ENCODE measurements at regions not wholly inside any gene's neighbourhood (a gene's known extent, or its start where the extent isn't known, plus 50 kb on each side); places are given as distances from the start of the nearest gene placed in this dataset.
"Not testable (repeated sequence)": the region's sequence is repeated elsewhere in the genome, so short reads cannot be mapped to it uniquely, and the experiment has no call there.

GRCh38 chr1:234763910-234764309 is 153.9 kb upstream of the IRF2BP2 start:
- FAIRE-seq (no peak), DNase-seq (ENCODE audit: low read depth, low spot score) (no peak)
- Histone ChIP-seq H3K9ac (ENCODE audit: control insufficient read depth, extremely low read depth, insufficient read depth, low read length) (no peak overlapping the region), H3K27me3 (ENCODE audit: control insufficient read depth, extremely low read depth, insufficient read depth, low read length) (no peaks in the 10 kb centered on the region), H3K9me1 (ENCODE audit: control insufficient read depth, extremely low read depth, insufficient read depth, low read length) (no peaks in the 10 kb centered on the region), H3K4me3 (ENCODE audit: control insufficient read depth in 2 of 3, extremely low read depth in 1 of 3, insufficient read depth in 2 of 3, low read depth in 1 of 3, low read length in 3 of 3) (no peak overlapping the region), H2AFZ (ENCODE audit: control insufficient read depth, low read length) (no peak overlapping the region), H3K9me3 (ENCODE audit: control insufficient read depth, low read depth, low read length) (no peaks in the 10 kb centered on the region), H3K79me2 (ENCODE audit: control insufficient read depth, insufficient read depth, low read length) (no peaks in the 10 kb centered on the region), H4K20me1 (ENCODE audit: control insufficient read depth, extremely low read depth, insufficient read depth, low read length) (no peaks in the 10 kb centered on the region), H3K36me3 (ENCODE audit: control insufficient read depth in 2 of 2, extremely low read depth in 1 of 2, insufficient read depth in 2 of 2, low read length in 2 of 2) (no peaks in the 10 kb centered on the region), H3K4me2 (ENCODE audit: control insufficient read depth, extremely low read depth, insufficient read depth, low read depth, low read length) (no peak overlapping the region), H3K4me1 (ENCODE audit: control insufficient read depth, extremely low read depth, insufficient read depth, low read length) (no peaks in the 10 kb centered on the region), H3K27ac (ENCODE audit: control insufficient read depth, insufficient read depth, low read length) (no peak overlapping the region)
- dilution Hi-C loops (cut with MboI; ENCODE audit: extremely low pct_ligation_motif_present, low sequenced_read_pairs) = no loop called here
- TF ChIP-seq, protein P1, sequence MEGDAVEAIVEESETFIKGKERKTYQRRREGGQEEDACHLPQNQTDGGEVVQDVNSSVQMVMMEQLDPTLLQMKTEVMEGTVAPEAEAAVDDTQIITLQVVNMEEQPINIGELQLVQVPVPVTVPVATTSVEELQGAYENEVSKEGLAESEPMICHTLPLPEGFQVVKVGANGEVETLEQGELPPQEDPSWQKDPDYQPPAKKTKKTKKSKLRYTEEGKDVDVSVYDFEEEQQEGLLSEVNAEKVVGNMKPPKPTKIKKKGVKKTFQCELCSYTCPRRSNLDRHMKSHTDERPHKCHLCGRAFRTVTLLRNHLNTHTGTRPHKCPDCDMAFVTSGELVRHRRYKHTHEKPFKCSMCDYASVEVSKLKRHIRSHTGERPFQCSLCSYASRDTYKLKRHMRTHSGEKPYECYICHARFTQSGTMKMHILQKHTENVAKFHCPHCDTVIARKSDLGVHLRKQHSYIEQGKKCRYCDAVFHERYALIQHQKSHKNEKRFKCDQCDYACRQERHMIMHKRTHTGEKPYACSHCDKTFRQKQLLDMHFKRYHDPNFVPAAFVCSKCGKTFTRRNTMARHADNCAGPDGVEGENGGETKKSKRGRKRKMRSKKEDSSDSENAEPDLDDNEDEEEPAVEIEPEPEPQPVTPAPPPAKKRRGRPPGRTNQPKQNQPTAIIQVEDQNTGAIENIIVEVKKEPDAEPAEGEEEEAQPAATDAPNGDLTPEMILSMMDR (optimal IDR thresholded peaks at IDR 0.05 in 1 of 3, IDR thresholded peaks at IDR 0.05 in 1 of 3, conservative IDR thresholded peaks at IDR 0.05 in 1 of 3; ENCODE audit: extremely low read depth in 1 of 3, insufficient read depth in 2 of 3, low read length in 3 of 3) = no peak
- TF ChIP-seq EZH2 (IDR thresholded peaks at IDR 0.05; ENCODE audit: low read length) = no peak

DNA sequence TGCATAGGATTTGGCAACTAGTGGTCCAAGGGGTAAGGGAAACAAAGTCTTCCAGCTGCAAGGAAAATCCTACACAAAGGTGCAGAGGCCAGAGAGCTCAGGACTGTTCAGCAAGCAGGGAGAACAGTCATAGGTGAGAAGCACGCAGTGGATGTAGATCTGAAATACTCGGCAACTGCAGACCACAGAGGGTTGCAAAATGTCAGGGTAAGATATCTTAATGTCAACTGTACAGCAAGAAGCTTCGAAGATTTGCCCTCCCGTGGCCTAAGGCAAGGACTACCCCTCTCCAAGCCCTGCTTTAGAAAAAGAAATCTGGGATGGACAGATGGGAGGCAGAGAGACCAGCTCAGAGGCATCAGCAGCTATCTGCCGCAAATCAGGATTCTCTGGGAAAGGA is 153.4 kb upstream of the IRF2BP2 start:
- no peaks in the 10 kb centered on the region for H3K9me3 ChIP-seq (ENCODE audit: control insufficient read depth, low read depth, low read length)
- dilution Hi-C loops (cut with MboI; ENCODE audit: extremely low pct_ligation_motif_present, low sequenced_read_pairs) = no loop called here
- H3K79me2 ChIP-seq (ENCODE audit: control insufficient read depth, insufficient read depth, low read length) = no peaks in the 10 kb centered on the region
- no peaks in the 10 kb centered on the region for H3K4me1 ChIP-seq (ENCODE audit: control insufficient read depth, extremely low read depth, insufficient read depth, low read length)
- no peaks in the 10 kb centered on the region for H3K36me3 ChIP-seq (ENCODE audit: control insufficient read depth in 2 of 2, extremely low read depth in 1 of 2, insufficient read depth in 2 of 2, low read length in 2 of 2)
- H3K4me2 ChIP-seq (ENCODE audit: control insufficient read depth, extremely low read depth, insufficient read depth, low read depth, low read length) = no peak overlapping the region
- no peaks in the 10 kb centered on the region for H3K9me1 ChIP-seq (ENCODE audit: control insufficient read depth, extremely low read depth, insufficient read depth, low read length)
- H4K20me1 ChIP-seq (ENCODE audit: control insufficient read depth, extremely low read depth, insufficient read depth, low read length) = no peaks in the 10 kb centered on the region
- TF ChIP-seq EZH2 (IDR thresholded peaks at IDR 0.05; ENCODE audit: low read length) = no peak
- TF ChIP-seq, protein P1 (optimal IDR thresholded peaks at IDR 0.05 in 1 of 3, IDR thresholded peaks at IDR 0.05 in 1 of 3, conservative IDR thresholded peaks at IDR 0.05 in 1 of 3; ENCODE audit: extremely low read depth in 1 of 3, insufficient read depth in 2 of 3, low read length in 3 of 3) = no peak
- H3K9ac ChIP-seq (ENCODE audit: control insufficient read depth, extremely low read depth, insufficient read depth, low read length) = no peak overlapping the region
- no peak overlapping the region for H2AFZ ChIP-seq (ENCODE audit: control insufficient read depth, low read length)
- H3K4me3 ChIP-seq (ENCODE audit: control insufficient read depth in 2 of 3, extremely low read depth in 1 of 3, insufficient read depth in 2 of 3, low read depth in 1 of 3, low read length in 3 of 3) = no peak overlapping the region
- FAIRE-seq = no peak
- no peak for DNase-seq (ENCODE audit: low read depth, low spot score)
- H3K27me3 ChIP-seq (ENCODE audit: control insufficient read depth, extremely low read depth, insufficient read depth, low read length) = no peaks in the 10 kb centered on the region
- no peak overlapping the region for H3K27ac ChIP-seq (ENCODE audit: control insufficient read depth, insufficient read depth, low read length)

DNA sequence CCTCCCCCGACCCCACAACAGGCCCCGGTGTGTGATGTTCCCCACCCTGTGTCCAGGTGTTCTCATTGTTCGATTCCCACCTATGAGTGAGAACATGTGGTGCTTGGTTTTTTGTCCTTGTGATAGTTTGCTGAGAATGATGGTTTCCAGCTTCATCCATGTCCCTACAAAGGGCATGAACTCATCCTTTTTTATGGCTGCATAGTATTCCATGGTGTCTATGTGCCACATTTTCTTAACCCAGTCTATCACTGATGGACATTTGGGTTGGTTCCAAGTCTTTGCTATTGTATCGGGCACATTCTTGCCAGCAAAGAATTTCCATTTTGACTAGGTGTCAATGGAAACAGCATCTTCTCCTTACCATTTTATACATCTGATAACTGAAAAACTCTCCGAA is 152.1 kb upstream of the IRF2BP2 start:
- FAIRE-seq; DNase-seq (ENCODE audit: low read depth, low spot score); H3K4me2 ChIP-seq (ENCODE audit: control insufficient read depth, extremely low read depth, insufficient read depth, low read depth, low read length); H3K27ac ChIP-seq (ENCODE audit: control insufficient read depth, insufficient read depth, low read length); H3K4me3 ChIP-seq (ENCODE audit: control insufficient read depth in 2 of 3, extremely low read depth in 1 of 3, insufficient read depth in 2 of 3, low read depth in 1 of 3, low read length in 3 of 3); H3K79me2 ChIP-seq (ENCODE audit: control insufficient read depth, insufficient read depth, low read length); H3K9me1 ChIP-seq (ENCODE audit: control insufficient read depth, extremely low read depth, insufficient read depth, low read length); H3K4me1 ChIP-seq (ENCODE audit: control insufficient read depth, extremely low read depth, insufficient read depth, low read length); dilution Hi-C loops (cut with MboI; ENCODE audit: extremely low pct_ligation_motif_present, low sequenced_read_pairs); H3K9me3 ChIP-seq (ENCODE audit: control insufficient read depth, low read depth, low read length); H3K9ac ChIP-seq (ENCODE audit: control insufficient read depth, extremely low read depth, insufficient read depth, low read length); H2AFZ ChIP-seq (ENCODE audit: control insufficient read depth, low read length); H4K20me1 ChIP-seq (ENCODE audit: control insufficient read depth, extremely low read depth, insufficient read depth, low read length); H3K27me3 ChIP-seq (ENCODE audit: control insufficient read depth, extremely low read depth, insufficient read depth, low read length); H3K36me3 ChIP-seq (ENCODE audit: control insufficient read depth in 2 of 2, extremely low read depth in 1 of 2, insufficient read depth in 2 of 2, low read length in 2 of 2): not testable (repeated sequence)
